GM19395 (cell line): ENCODE measurements at regions not wholly inside any gene's neighbourhood (a gene's known extent, or its start where the extent isn't known, plus 50 kb on each side); places are given as distances from the start of the nearest gene placed in this dataset.

Experiments used
- ATAC-seq: cut with Tn5 transposase; IDR thresholded peaks from one replicate; pipeline ENCODE4 v1.9.1; 2021; ENCODE audit warnings: mild to moderate bottlenecking, moderate library complexity; ENCODE audit not compliant: unreplicated experiment

- ATAC-seq, result peak; percentile 79
These were observed 178.3 kb downstream of the SUCNR1 start for GRCh38 chr3:152051501-152052404.

GRCh38 chr3:152053866-152054265 lies 180.4 kb downstream of the SUCNR1 start:
- ATAC-seq, result no peak

GRCh38 chr3:152054315-152054714 lies 180.9 kb downstream of the SUCNR1 start:
- peak; percentile 71 for ATAC-seq

GRCh38 chr3:152056073-152056472 lies 182.6 kb downstream of the SUCNR1 start:
- ATAC-seq, result no peak

GRCh38 chr3:152056481-152056880 lies 183.0 kb downstream of the SUCNR1 start:
- ATAC-seq, result no peak

GRCh38 chr3:152056987-152057386 lies 183.5 kb downstream of the SUCNR1 start:
- no peak for ATAC-seq

- ATAC-seq, result no peak
These were observed 185.4 kb downstream of the SUCNR1 start for GRCh38 chr3:152058856-152059255.

GRCh38 chr3:152060701-152061100 lies 187.3 kb downstream of the SUCNR1 start:
- no peak for ATAC-seq

- no peak for ATAC-seq
These were observed 187.9 kb downstream of the SUCNR1 start for GRCh38 chr3:152061296-152061695.

- ATAC-seq, result no peak
These were observed 196.4 kb downstream of the SUCNR1 start for GRCh38 chr3:152069871-152070270.

- ATAC-seq, result no peak
These were observed 197.4 kb upstream of the MBNL1 start for GRCh38 chr3:152071315-152071714.

- ATAC-seq, result no peak
These were observed 196.8 kb upstream of the MBNL1 start for GRCh38 chr3:152071924-152072323.

- ATAC-seq, result no peak
These were observed 195.5 kb upstream of the MBNL1 start for GRCh38 chr3:152073267-152073666.

GRCh38 chr3:152076148-152076547 lies 192.6 kb upstream of the MBNL1 start:
- no peak for ATAC-seq

GRCh38 chr3:152079980-152080379 lies 188.7 kb upstream of the MBNL1 start:
- ATAC-seq, result no peak

GRCh38 chr3:152083135-152083534 lies 185.6 kb upstream of the MBNL1 start:
- ATAC-seq, result no peak

- ATAC-seq, result no peak
These were observed 184.1 kb upstream of the MBNL1 start for GRCh38 chr3:152084441-152085158.

GRCh38 chr3:152087153-152087552 lies 181.6 kb upstream of the MBNL1 start:
- ATAC-seq, result no peak

GRCh38 chr3:152089528-152089927 lies 179.2 kb upstream of the MBNL1 start:
- ATAC-seq, result no peak

- ATAC-seq, result no peak
These were observed 177.0 kb upstream of the MBNL1 start for GRCh38 chr3:152091725-152092124.

GRCh38 chr3:152093901-152094300 lies 174.8 kb upstream of the MBNL1 start:
- ATAC-seq, result no peak

- no peak for ATAC-seq
These were observed 174.3 kb upstream of the MBNL1 start for GRCh38 chr3:152094406-152094805.
